Liver (tissue), 8 donors: ENCODE measurements at regions not wholly inside any gene's neighbourhood (a gene's known extent, or its start where the extent isn't known, plus 50 kb on each side); places are given as distances from the start of the nearest gene placed in this dataset.
"Not testable (repeated sequence)": the region's sequence is repeated elsewhere in the genome, so short reads cannot be mapped to it uniquely, and the experiment has no call there.

ENCODE experiments used
- DNase-seq: peaks from one replicate; pipeline ENCODE4 v3.0.0-alpha.2; 2017; ENCODE audit warnings: low spot score
- H3K27ac ChIP-seq, 2 donors: one replicate each; pipeline ENCODE4 v1.7.0; 2013; ENCODE audit warnings: inconsistent platforms in 2 of 2, low read length in 2 of 2, control low read depth in 1 of 2, low read depth in 1 of 2, mild to moderate bottlenecking in 1 of 2
- H3K27me3 ChIP-seq, 4 donors: one replicate each; pipeline versions ENCODE4 v1.6.1 to v1.7.0; 2013; ENCODE audit warnings: low read length in 3 of 4, inconsistent platforms in 1 of 4, mild to moderate bottlenecking in 1 of 4, moderate library complexity in 1 of 4; ENCODE audit not compliant: control insufficient read depth in 4 of 4, insufficient read depth in 4 of 4
- H3K36me3 ChIP-seq, 4 donors: one replicate each; pipeline versions ENCODE4 v1.6.1 to v1.7.0; 2013; ENCODE audit warnings: low read length in 3 of 4, mild to moderate bottlenecking in 3 of 4, low read depth in 1 of 4, moderate library complexity in 1 of 4; ENCODE audit not compliant: control insufficient read depth in 4 of 4, insufficient read depth in 3 of 4
- H3K4me1 ChIP-seq, 4 donors: one replicate each; pipeline versions ENCODE4 v1.6.1 to v1.7.0; 2013; ENCODE audit warnings: low read length in 3 of 4, mild to moderate bottlenecking in 3 of 4, moderate library complexity in 1 of 4; ENCODE audit not compliant: control insufficient read depth in 4 of 4, insufficient read depth in 4 of 4
- H3K4me3 ChIP-seq, 3 donors: one replicate each; pipeline versions ENCODE4 v1.6.1 to v1.7.0; 2013; ENCODE audit warnings: low read length in 3 of 3, control low read depth in 1 of 3, low read depth in 1 of 3, mild to moderate bottlenecking in 1 of 3
- H3K9ac ChIP-seq, 2 donors: one replicate each; pipeline ENCODE4 v1.7.0; 2013; ENCODE audit warnings: low read length in 2 of 2, mild to moderate bottlenecking in 2 of 2, moderate library complexity in 2 of 2, control low read depth in 1 of 2, low read depth in 1 of 2
- H3K9me3 ChIP-seq, 4 donors: one replicate each; pipeline versions ENCODE4 v1.6.1 to v1.7.0; 2013; ENCODE audit warnings: low read length in 3 of 4; ENCODE audit not compliant: control insufficient read depth in 4 of 4
- CTCF ChIP-seq: fragments of 150-350 bp; IDR thresholded peaks from 2 replicates; pipeline ENCODE4 v1.5.1; 2017; ENCODE audit warnings: improper control_type of control experiment, low read depth, low read length; ENCODE audit not compliant: missing input control
- EGR1 ChIP-seq, 2 donors: IDR thresholded peaks; 2 replicates each; pipeline ENCODE4 v1.6.1; 2016 to 2018; ENCODE audit warnings: antibody characterized with exemption in 2 of 2, low read depth in 2 of 2
- FOXA2 ChIP-seq: IDR thresholded peaks from 2 replicates; pipeline ENCODE4 v1.6.1; 2016; ENCODE audit warnings: antibody characterized with exemption
- GABPA ChIP-seq, 2 donors: IDR thresholded peaks in 1 of 2; conservative IDR thresholded peaks in 1 of 2; 2 replicates each; pipeline ENCODE4 v1.6.1; 2016; ENCODE audit warnings: antibody characterized with exemption in 2 of 2, mild to moderate bottlenecking in 1 of 2, moderate library complexity in 1 of 2
- HNF4A ChIP-seq, 2 donors: conservative IDR thresholded peaks; 2 replicates each; pipeline ENCODE4 v1.6.1; 2016; ENCODE audit warnings: antibody characterized with exemption in 2 of 2, mild to moderate bottlenecking in 2 of 2
- HNF4G ChIP-seq: IDR thresholded peaks from 2 replicates; pipeline ENCODE4 v1.6.1; 2016; ENCODE audit warnings: antibody characterized with exemption
- MAX ChIP-seq: IDR thresholded peaks from 2 replicates; pipeline ENCODE4 v1.6.1; 2016; ENCODE audit warnings: antibody characterized with exemption
- NR2F2 ChIP-seq: IDR thresholded peaks from 2 replicates; pipeline ENCODE4 v1.6.1; 2016; ENCODE audit warnings: antibody characterized with exemption
- RAD21 ChIP-seq, 2 donors: IDR thresholded peaks; 2 replicates each; pipeline ENCODE4 v1.6.1; 2016; ENCODE audit warnings: antibody characterized with exemption in 2 of 2, mild to moderate bottlenecking in 2 of 2
- RXRA ChIP-seq, 2 donors: IDR thresholded peaks; 2 replicates each; pipeline ENCODE4 v1.6.1; 2017 to 2018; ENCODE audit warnings: antibody characterized with exemption in 2 of 2, mild to moderate bottlenecking in 1 of 2
- TAF1 ChIP-seq: conservative IDR thresholded peaks from 2 replicates; pipeline ENCODE4 v1.6.1; 2016; ENCODE audit warnings: antibody characterized with exemption, mild to moderate bottlenecking
- YY1 ChIP-seq: IDR thresholded peaks from 2 replicates; pipeline ENCODE4 v1.6.1; 2016; ENCODE audit warnings: antibody characterized with exemption, mild to moderate bottlenecking
- WGBS: extraction: QIAGEN DNeasy Blood & Tissue Kit; methylation state at CpG from one replicate; pipeline ENCODE4 v1.1.7; 2013; 5-methylcytosine and 5-hydroxymethylcytosine counted together
- TF ChIP-seq, protein P1 (sequence below): IDR thresholded peaks from 2 replicates; pipeline ENCODE4 v1.6.1; 2016; ENCODE audit warnings: antibody characterized with exemption, mild to moderate bottlenecking
- TF ChIP-seq, protein P2 (sequence below): IDR thresholded peaks from 2 replicates; pipeline ENCODE4 v1.6.1; 2016; ENCODE audit warnings: antibody characterized with exemption
- donor health status: healthy.
- donor health status: healthy.
- donor health status: healthy.
- donor health status: healthy.
- donor health status: healthy.

DNA sequence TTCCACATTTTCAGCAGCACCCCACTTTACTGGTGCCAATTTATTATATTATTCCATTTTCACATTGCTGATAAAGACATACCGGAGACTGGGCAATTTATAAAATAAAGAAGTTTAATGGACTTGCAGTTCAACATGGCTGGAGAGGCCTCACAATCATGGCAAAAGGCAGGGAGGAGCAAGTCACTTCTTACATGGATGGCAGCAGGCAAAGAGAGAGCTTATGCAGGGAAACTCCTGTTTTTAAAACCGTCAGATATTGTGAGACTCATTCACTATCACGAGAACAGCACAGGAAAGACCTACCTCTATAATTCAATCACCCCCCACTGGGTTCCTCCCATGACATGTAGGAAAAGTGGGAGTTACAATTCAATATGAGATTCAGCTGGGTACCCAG lies 641.8 kb upstream of the MEF2C start:
- H3K4me1 ChIP-seq, result no peaks in the 10 kb centered on the region
- no peaks in the 10 kb centered on the region for H3K36me3 ChIP-seq
- no peak overlapping the region for H3K4me3 ChIP-seq
- 84% methylated on average over 3 of the region's 3 CpGs for WGBS
- no peaks in the 10 kb centered on the region for H3K9me3 ChIP-seq
- no peak for DNase-seq
- no peaks in the 10 kb centered on the region for H3K27me3 ChIP-seq
- no peak overlapping the region for H3K9ac ChIP-seq
- no peak overlapping the region for H3K27ac ChIP-seq
- TF ChIP-seq CTCF (no peak), GABPA (IDR thresholded peaks at IDR 0.05 in 1 of 2, conservative IDR thresholded peaks at IDR 0.05 in 1 of 2) (no peak), RXRA (IDR thresholded peaks at IDR 0.05) (no peak), FOXA2 (no peak), EGR1 (IDR thresholded peaks at IDR 0.05; ENCODE audit: low read depth in 2 of 2) (no peak), MAX (no peak), HNF4G (no peak), NR2F2 (no peak), HNF4A (conservative IDR thresholded peaks at IDR 0.05) (no peak), RAD21 (IDR thresholded peaks at IDR 0.05) (no peak), YY1 (no peak)
- TF ChIP-seq, protein P1, sequence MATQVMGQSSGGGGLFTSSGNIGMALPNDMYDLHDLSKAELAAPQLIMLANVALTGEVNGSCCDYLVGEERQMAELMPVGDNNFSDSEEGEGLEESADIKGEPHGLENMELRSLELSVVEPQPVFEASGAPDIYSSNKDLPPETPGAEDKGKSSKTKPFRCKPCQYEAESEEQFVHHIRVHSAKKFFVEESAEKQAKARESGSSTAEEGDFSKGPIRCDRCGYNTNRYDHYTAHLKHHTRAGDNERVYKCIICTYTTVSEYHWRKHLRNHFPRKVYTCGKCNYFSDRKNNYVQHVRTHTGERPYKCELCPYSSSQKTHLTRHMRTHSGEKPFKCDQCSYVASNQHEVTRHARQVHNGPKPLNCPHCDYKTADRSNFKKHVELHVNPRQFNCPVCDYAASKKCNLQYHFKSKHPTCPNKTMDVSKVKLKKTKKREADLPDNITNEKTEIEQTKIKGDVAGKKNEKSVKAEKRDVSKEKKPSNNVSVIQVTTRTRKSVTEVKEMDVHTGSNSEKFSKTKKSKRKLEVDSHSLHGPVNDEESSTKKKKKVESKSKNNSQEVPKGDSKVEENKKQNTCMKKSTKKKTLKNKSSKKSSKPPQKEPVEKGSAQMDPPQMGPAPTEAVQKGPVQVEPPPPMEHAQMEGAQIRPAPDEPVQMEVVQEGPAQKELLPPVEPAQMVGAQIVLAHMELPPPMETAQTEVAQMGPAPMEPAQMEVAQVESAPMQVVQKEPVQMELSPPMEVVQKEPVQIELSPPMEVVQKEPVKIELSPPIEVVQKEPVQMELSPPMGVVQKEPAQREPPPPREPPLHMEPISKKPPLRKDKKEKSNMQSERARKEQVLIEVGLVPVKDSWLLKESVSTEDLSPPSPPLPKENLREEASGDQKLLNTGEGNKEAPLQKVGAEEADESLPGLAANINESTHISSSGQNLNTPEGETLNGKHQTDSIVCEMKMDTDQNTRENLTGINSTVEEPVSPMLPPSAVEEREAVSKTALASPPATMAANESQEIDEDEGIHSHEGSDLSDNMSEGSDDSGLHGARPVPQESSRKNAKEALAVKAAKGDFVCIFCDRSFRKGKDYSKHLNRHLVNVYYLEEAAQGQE, result no peak

DNA sequence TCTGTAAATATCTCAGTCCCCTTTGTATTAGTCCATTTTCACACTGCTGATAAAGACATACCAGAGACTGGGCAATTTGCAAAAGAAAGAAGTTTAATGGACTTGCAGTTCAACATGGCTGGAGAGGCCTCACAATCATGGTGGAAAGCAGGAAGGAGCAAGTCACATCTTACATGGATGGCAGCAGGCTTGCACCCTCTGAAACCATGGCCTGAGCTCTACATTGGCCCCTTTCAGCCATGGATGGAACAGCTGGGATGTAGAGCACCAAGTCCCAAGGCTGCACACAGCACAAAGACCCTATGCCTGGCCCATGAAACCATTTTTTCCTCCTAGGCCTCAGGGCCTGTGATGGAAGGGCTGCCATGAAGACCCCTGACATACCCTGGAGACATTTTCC lies 640.9 kb upstream of the MEF2C start:
- not testable (repeated sequence) for H3K9me3 ChIP-seq, DNase-seq, H3K4me3 ChIP-seq, H3K9ac ChIP-seq, H3K27ac ChIP-seq, H3K4me1 ChIP-seq, H3K36me3 ChIP-seq, H3K27me3 ChIP-seq

DNA sequence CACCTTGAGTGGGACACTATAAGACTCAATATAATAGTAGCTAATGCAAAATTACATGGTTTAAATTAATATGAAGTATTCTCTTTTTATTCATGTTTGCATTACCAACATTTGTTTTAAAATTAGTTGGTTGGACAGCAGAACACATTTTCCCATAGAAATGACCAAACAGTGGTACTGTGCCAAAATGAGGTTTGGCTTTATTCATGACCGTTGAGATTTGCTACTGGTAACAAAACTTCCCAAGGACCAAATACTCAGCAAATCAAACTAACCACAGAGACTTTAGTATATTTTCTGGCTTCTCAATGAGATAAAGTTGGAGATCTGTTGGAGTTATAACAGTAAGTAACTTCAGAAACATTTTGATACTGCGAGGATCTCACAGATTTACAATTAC lies 637.8 kb upstream of the MEF2C start:
- H3K4me3 ChIP-seq, result no peak overlapping the region
- 95% methylated on average over 2 of the region's 2 CpGs for WGBS
- H3K9ac ChIP-seq, result no peak overlapping the region
- DNase-seq, result no peak
- peaks cover 0 to 3% (median 0%) of the 10 kb centered on the region in 4 donors for H3K27me3 ChIP-seq
- no peak for TF ChIP-seq HNF4A (conservative IDR thresholded peaks at IDR 0.05)
- no peak for TF ChIP-seq MAX
- TF ChIP-seq, protein P2, sequence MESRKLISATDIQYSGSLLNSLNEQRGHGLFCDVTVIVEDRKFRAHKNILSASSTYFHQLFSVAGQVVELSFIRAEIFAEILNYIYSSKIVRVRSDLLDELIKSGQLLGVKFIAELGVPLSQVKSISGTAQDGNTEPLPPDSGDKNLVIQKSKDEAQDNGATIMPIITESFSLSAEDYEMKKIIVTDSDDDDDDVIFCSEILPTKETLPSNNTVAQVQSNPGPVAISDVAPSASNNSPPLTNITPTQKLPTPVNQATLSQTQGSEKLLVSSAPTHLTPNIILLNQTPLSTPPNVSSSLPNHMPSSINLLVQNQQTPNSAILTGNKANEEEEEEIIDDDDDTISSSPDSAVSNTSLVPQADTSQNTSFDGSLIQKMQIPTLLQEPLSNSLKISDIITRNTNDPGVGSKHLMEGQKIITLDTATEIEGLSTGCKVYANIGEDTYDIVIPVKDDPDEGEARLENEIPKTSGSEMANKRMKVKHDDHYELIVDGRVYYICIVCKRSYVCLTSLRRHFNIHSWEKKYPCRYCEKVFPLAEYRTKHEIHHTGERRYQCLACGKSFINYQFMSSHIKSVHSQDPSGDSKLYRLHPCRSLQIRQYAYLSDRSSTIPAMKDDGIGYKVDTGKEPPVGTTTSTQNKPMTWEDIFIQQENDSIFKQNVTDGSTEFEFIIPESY, result no peak
- no peak for TF ChIP-seq GABPA (IDR thresholded peaks at IDR 0.05 in 1 of 2, conservative IDR thresholded peaks at IDR 0.05 in 1 of 2)
- no peak for TF ChIP-seq TAF1
- TF ChIP-seq CTCF, result no peak
- no peak for TF ChIP-seq NR2F2
- H3K36me3 ChIP-seq, result no peaks in the 10 kb centered on the region
- H3K27ac ChIP-seq, result no peak overlapping the region
- no peaks in the 10 kb centered on the region for H3K4me1 ChIP-seq
- H3K9me3 ChIP-seq, result no peaks in the 10 kb centered on the region
